LNCAP (cell line): ENCODE measurements at regions not wholly inside any gene's neighbourhood (a gene's known extent, or its start where the extent isn't known, plus 50 kb on each side); places are given as distances from the start of the nearest gene placed in this dataset.

Experiments
- CTCF ChIP-seq: fragments of 450-650 bp; IDR thresholded peaks from 2 replicates; pipeline ENCODE4 v1.5.1; 2017; ENCODE audit warnings: mild to moderate bottlenecking

GRCh38 chr12:71027856-71028255 lies 107.3 kb upstream of the PTPRR start:
- TF ChIP-seq CTCF: no peak

- no peak for TF ChIP-seq CTCF
Observed at GRCh38 chr12:71024827-71025226, 104.3 kb upstream of the PTPRR start.

GRCh38 chr12:71024281-71024680 lies 103.7 kb upstream of the PTPRR start:
- no peak for TF ChIP-seq CTCF

GRCh38 chr12:71021491-71021890 lies 101.0 kb upstream of the PTPRR start:
- no peak for TF ChIP-seq CTCF

- TF ChIP-seq CTCF: no peak
Observed at GRCh38 chr12:71019282-71019831, 98.8 kb upstream of the PTPRR start.

- TF ChIP-seq CTCF: no peak
Observed at GRCh38 chr12:71018682-71019081, 98.1 kb upstream of the PTPRR start.

DNA sequence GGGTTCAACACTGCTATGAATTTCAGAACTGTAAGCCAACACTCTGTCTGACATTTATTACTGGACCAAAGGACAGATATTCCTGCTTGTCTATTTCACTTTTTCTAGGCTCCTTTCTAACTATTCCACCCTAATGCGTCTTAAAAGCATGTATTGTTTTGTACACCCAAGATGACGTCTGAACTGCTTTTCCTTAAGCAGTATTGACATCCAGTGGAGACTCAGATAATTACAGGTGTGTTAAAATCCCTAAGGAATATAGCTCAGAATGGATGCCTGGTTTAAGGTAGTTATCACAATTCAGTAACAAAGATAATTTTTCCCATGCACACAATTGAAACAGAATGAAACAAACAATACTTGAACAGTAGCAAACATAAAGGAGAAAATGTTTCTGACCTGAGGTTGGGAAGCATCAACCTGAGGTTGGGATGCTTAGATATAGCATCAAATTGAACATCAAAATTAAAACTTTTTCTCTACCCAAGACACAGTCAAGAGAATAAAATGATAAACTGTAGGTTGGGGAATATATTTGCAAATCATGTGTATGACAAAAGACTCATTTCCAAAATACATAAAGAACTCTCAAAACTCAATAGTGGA lies 93.7 kb upstream of the PTPRR start:
- TF ChIP-seq CTCF: peak; percentile 80

DNA sequence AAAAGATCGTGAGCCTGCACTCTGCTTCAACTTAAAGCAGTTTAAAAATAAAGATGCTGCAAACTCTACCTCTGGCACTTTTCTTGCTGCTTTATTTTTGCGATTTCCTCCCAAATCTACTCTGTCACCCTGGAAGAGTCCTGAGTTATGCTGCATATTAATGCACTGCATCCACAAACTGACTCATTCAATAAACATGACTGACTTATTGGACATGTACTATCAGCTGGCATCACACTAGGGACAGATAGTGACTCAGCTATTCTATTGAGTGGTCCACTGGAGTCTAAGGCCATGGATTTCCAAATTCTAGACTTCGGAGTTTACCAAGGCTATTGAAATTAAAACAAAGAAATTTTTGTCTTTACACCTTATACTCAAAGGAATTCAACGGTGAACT lies 90.7 kb upstream of the PTPRR start:
- TF ChIP-seq CTCF: no peak
